Chondrocyte (in vitro differentiated cells): ENCODE measurements at regions not wholly inside any gene's neighbourhood (a gene's known extent, or its start where the extent isn't known, plus 50 kb on each side); places are given as distances from the start of the nearest gene placed in this dataset.

Experiments used
- DNase-seq: peaks from one replicate; pipeline ENCODE4 v3.0.0; 2021; ENCODE audit warnings: mixed read lengths, low spot score
- H3K27ac Mint-ChIP-seq: one replicate; pipeline ENCODE4 v1.8.0; 2021; ENCODE audit warnings: mild to moderate bottlenecking, moderate library complexity, mixed read lengths; ENCODE audit not compliant: unreplicated experiment
- H3K27me3 Mint-ChIP-seq: 2 replicates; pipeline ENCODE4 v1.8.0; 2021; ENCODE audit warnings: low read depth, mixed read lengths
- H3K36me3 Mint-ChIP-seq: 2 replicates; pipeline ENCODE4 v1.8.0; 2021; ENCODE audit warnings: low read depth, mixed read lengths
- H3K4me1 Mint-ChIP-seq: 2 replicates; pipeline ENCODE4 v1.8.0; 2021; ENCODE audit warnings: low read depth, mild to moderate bottlenecking, mixed read lengths
- H3K4me3 Mint-ChIP-seq: one replicate; pipeline ENCODE4 v1.8.0; 2021; ENCODE audit warnings: mild to moderate bottlenecking, moderate library complexity, mixed read lengths; ENCODE audit not compliant: unreplicated experiment
- H3K9me3 Mint-ChIP-seq: 2 replicates; pipeline ENCODE4 v1.8.0; 2021; ENCODE audit warnings: low read depth, mixed read lengths
- TF ChIP-seq, protein P1 (sequence below): fragments of 200-600 bp; sonication (generic); IDR thresholded peaks from 2 replicates; pipeline ENCODE4 v1.5.0; 2021; ENCODE audit warnings: antibody characterized with exemption, mild to moderate bottlenecking, moderate library complexity

DNA sequence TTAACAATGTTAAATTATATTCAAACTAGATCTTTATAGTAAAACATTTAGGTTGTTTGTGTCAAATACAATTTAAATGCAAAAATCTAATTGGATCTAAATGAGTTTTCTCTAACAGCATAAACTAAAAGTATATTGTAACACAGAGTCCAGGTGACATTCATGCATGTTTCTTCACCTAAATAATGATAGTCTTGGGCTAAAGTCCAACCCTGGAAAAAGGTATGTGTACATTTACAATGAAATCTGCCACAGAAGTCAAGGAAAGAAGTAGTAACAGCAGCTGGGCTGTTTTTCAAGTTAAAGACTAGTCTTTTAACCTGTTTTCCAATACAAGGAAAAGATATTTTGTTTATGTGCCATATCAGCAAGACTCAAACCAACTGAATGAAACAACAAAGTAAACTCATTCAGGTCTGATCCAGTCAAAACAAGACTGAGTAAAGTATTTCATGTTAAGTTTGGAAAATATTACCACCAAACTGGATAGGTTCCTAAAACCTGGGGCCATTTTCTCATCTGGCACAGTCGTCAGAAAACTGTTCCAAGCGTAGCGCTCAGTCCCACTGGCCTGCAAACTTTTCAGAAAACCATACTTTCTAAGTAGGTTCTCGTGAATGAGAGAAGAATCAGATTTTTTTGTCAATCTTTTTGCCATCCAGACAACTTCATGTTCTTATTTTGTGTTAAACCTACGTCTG is 349.2 kb downstream of the HGF start:
- Mint-ChIP-seq H3K27ac (no peak overlapping the region), H3K27me3 (no peaks in the 10 kb centered on the region), H3K4me1 (no peaks in the 10 kb centered on the region), H3K36me3 (peaks cover 2% of the 10 kb centered on the region), H3K9me3 (no peaks in the 10 kb centered on the region), H3K4me3 (no peak overlapping the region)
- TF ChIP-seq, protein P1, sequence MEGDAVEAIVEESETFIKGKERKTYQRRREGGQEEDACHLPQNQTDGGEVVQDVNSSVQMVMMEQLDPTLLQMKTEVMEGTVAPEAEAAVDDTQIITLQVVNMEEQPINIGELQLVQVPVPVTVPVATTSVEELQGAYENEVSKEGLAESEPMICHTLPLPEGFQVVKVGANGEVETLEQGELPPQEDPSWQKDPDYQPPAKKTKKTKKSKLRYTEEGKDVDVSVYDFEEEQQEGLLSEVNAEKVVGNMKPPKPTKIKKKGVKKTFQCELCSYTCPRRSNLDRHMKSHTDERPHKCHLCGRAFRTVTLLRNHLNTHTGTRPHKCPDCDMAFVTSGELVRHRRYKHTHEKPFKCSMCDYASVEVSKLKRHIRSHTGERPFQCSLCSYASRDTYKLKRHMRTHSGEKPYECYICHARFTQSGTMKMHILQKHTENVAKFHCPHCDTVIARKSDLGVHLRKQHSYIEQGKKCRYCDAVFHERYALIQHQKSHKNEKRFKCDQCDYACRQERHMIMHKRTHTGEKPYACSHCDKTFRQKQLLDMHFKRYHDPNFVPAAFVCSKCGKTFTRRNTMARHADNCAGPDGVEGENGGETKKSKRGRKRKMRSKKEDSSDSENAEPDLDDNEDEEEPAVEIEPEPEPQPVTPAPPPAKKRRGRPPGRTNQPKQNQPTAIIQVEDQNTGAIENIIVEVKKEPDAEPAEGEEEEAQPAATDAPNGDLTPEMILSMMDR: no peak
- no peak for DNase-seq

DNA sequence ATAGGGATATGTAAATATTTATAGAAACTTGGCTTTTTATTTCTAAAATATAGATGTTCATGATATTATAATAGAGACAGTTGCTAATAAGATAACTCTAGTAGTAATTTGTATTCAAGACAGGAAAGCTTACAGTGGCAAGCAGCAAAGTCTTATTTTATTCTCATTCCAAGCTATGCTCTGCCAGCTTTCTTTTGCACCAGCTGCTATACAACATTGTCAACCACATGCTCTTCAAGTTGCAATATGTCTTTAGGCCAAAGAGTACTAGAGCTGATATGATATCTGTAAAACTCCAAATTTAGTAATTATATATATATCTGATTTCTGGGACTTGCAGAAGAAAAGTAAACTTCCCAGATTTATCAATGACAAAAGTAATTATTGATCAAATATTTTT is 350.1 kb downstream of the HGF start:
- H3K4me3 Mint-ChIP-seq: no peak overlapping the region
- H3K9me3 Mint-ChIP-seq: peaks cover 3% of the 10 kb centered on the region
- H3K36me3 Mint-ChIP-seq: no peaks in the 10 kb centered on the region
- no peak overlapping the region for H3K27ac Mint-ChIP-seq
- TF ChIP-seq, protein P1: no peak
- H3K4me1 Mint-ChIP-seq: peaks cover 4% of the 10 kb centered on the region
- DNase-seq: no peak
- H3K27me3 Mint-ChIP-seq: no peaks in the 10 kb centered on the region

DNA sequence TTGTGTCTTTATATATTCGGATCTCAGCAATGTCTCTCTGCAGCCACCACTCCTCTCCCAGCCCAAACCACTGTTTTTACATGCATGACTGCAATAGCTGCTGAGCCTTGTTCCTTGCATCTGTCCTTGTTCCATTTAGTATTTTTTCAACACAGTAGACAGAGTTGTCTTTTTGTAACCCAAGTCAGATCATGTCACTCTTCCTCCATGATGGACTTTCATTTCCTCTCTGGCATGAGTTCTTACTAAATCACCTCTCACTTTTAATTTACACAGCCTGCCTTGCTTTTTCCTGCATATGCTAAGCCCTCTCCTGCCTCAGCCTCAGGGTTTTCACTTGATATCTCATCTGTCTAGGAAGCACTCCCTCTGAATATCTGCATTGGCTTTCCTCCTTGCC is 353.2 kb downstream of the HGF start:
- Mint-ChIP-seq H3K27ac (no peak overlapping the region), H3K27me3 (no peaks in the 10 kb centered on the region), H3K9me3 (peaks cover 9% of the 10 kb centered on the region), H3K4me3 (no peak overlapping the region), H3K36me3 (peaks cover under 1% of the 10 kb centered on the region), H3K4me1 (peaks cover 4% of the 10 kb centered on the region)
- TF ChIP-seq, protein P1: no peak
- DNase-seq: no peak

DNA sequence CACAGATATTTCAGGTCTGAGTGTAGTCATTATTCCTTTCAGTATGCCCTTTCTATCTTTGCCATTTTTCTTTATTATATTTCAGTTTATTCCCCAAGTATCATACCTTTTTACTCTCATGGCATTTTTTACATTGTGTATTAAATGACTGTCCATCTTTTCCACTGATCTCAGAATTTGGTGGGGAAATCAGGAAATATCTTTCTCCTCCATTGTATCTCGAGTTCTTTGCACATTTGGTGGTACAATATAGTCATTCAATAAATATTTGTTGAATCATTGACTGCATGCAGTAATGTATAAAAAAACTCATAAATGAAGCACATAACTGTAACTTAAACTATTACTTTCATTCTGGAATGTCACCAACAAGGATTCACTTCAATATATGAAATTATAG is 354.7 kb downstream of the HGF start:
- TF ChIP-seq, protein P1: no peak
- Mint-ChIP-seq H3K4me1 (peaks cover 4% of the 10 kb centered on the region), H3K27ac (no peak overlapping the region), H3K36me3 (peaks cover 4% of the 10 kb centered on the region), H3K9me3 (peaks cover 19% of the 10 kb centered on the region), H3K4me3 (no peak overlapping the region), H3K27me3 (no peaks in the 10 kb centered on the region)
- no peak for DNase-seq

DNA sequence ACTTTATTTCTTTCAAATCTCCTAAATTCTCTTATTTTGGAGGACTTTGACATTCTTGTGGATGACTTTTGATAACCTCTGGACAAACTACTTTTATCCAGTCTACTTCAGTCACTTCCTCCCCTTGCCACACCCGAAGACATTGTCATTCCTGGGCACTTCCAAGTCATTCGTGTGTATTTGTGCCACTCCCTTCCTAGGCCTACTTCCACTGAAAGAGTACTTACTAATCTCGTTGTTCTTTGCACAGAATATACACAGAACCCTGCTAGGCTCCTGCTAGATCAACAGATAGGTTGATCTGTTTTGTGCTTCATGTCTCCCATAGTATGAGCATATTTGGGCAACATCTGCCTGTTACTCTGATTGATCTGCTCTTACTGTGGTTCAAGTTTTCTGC is 355.4 kb downstream of the HGF start:
- Mint-ChIP-seq H3K9me3 (peaks cover 19% of the 10 kb centered on the region), H3K27ac (no peak overlapping the region), H3K4me1 (peaks cover 4% of the 10 kb centered on the region), H3K27me3 (no peaks in the 10 kb centered on the region), H3K36me3 (peaks cover 4% of the 10 kb centered on the region), H3K4me3 (no peak overlapping the region)
- DNase-seq: no peak
- TF ChIP-seq, protein P1: no peak
